HG02870 (cell line): ENCODE measurements at regions not wholly inside any gene's neighbourhood (a gene's known extent, or its start where the extent isn't known, plus 50 kb on each side); places are given as distances from the start of the nearest gene placed in this dataset.
A peak's percentile ranks its signal among the peaks of the same experiment; 100 is the strongest.
"Not testable (repeated sequence)": the region's sequence is repeated elsewhere in the genome, so short reads cannot be mapped to it uniquely, and the experiment has no call there.

Source experiments
- ATAC-seq: cut with Tn5 transposase; IDR thresholded peaks from one replicate; pipeline ENCODE4 v1.9.1; 2021; ENCODE audit warnings: mild to moderate bottlenecking, moderate library complexity; ENCODE audit not compliant: unreplicated experiment

GRCh38 chr2:2906091-2906490 is 471.5 kb downstream of the EIPR1 start:
- ATAC-seq: no peak

- ATAC-seq: no peak
These were observed 472.8 kb downstream of the EIPR1 start for GRCh38 chr2:2904721-2905350.

- no peak for ATAC-seq
These were observed 474.9 kb downstream of the EIPR1 start for GRCh38 chr2:2902547-2903281.

DNA sequence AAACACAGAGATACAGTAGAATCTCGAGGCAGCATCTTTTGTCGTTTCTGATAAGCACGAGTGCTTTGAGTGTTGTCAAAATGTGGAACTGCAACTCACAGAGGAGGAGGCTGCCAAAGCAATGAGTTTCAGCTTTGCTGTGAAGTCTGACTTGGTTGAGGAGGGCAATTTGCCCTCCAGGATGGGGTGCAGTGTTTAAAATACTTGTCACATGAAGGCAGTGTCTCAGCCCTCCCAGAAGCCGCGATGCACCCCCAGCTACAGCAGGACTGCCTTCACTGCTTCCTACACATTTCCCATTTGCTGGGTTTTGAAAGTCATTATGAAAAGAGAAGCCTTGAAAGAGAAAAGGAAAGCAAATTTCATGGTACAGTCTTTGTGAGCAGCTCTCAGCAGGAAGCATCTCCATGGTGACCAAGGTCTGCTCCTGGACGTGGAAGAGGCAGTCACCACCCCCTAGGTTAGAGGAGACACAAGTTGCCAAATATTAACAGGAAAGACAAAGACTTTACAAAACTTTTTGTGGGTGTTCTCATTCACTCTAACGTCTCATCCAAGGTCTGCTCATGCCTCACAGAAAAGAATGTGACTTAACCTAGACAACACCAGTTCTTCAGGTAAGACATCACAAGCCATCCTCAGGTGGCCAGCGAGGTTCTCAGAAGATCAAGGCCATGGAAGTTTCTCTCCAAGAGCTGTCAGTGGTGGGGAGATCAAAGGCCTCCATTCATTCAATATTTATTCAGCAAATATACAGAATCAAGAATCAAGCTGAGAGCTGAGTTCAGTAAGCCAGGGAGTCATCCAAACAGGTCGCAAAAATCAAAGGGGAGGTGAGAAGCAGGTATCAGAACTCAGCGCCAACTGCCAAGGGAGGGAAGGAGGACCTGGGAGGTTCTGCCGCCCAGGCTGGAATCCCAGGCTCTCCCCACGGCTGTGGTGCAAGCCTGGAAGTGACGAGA is 476.0 kb downstream of the EIPR1 start:
- peak; percentile 83 for ATAC-seq

DNA sequence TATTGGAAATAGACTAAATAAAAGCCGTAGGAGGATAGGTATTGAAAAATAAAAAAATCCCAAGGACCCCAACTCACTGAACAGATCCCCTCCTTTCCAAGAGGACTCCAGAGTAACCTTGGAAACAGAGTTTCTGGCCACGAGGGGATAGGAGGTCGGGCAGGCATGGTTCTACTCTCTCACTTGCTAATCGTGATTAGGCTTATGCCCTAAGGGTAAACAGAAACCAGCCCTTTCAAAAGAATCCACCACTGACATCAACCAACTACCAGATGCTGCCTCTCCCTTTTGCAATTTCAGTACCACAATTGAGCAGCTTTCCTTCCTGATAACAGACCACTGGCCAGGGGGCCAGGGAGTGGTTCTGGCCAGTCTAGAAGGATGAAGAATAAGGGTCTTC is 477.8 kb downstream of the EIPR1 start:
- no peak for ATAC-seq

DNA sequence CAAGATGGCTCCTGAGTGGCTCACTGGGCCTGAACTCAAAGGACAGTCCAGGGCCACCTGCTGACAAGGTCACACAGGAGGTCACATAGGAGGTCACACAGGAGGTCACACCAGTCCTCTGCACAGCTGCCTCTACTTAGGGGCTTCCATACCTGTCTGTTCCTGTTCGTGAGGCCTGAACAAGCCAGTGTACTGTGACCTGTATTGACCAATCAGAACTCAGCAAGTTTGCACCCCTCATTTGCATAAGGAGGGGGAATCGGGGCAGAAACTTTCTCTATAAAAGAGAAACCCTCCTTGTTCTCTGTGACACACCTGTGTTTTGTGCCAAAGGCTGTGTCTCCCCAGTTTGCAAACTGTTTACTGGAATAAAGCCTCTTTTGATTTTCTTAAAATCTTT is 478.9 kb downstream of the EIPR1 start:
- ATAC-seq: no peak

DNA sequence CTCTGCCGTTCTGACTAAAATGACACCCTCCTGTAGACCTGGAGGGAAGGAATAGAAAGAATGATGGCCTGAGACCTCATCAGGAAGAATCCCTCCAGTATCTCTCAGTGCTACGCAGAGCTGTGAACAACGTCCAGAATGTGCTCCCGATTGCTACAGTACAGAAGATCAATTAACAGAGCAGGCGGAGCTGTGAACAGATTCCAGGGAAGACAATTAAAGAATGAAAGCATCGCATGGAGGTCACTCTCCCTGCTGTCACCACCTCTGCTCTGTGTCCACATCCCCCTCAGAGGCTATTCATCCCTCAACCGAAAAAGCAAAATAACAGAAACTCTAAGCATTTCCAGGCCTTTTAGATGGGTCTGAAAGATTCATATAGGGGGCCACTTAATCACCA is 481.0 kb downstream of the EIPR1 start:
- no peak for ATAC-seq

GRCh38 chr2:2896011-2896410 is 481.6 kb downstream of the EIPR1 start:
- no peak for ATAC-seq

GRCh38 chr2:2894011-2894410 is 483.6 kb downstream of the EIPR1 start:
- ATAC-seq: not testable (repeated sequence)

DNA sequence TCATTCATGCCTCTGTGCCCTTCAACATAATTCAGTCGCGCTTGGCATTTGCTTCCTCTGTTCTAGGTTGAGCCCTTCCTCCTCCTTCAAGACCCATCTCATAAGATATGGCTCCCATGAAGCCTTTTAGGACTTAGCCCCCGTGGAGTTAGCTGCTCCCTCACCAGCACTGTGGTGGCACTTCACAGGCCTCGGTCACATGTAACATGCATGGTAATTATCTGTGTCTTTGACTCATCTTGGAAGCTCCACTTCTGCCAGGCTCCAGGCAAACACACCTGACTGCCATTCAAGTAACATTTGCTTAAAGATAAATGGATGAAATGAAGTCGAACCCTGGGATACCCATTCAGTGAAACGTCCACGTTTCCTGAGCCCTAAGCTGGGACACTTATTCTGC is 484.7 kb downstream of the EIPR1 start:
- no peak for ATAC-seq

DNA sequence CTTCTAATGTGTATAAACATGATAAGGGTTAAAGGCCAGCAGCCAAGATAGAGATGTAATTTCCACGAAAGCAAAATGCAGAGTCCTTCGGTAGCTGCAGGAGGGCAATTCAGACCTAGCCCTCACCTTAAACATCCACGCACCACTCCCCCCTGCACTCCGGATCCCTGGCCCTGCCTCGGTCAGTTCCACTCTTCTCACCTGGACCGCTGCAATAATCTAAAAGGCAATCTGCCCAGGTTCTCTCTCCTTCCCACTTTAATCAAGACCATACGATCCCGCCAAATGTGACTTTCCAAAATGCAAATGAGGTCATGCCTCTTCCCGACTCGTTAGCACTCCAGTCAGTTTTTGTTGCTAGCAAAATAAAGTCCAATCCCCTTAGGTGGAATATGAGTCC is 485.2 kb downstream of the EIPR1 start:
- no peak for ATAC-seq

GRCh38 chr2:2890901-2891300 is 486.7 kb downstream of the EIPR1 start:
- no peak for ATAC-seq

GRCh38 chr2:2890246-2890645 is 487.4 kb downstream of the EIPR1 start:
- no peak for ATAC-seq

- ATAC-seq: no peak
These were observed 488.0 kb downstream of the EIPR1 start for GRCh38 chr2:2889646-2890045.

GRCh38 chr2:2889141-2889540 is 488.5 kb downstream of the EIPR1 start:
- ATAC-seq: no peak

- no peak for ATAC-seq
These were observed 489.7 kb downstream of the EIPR1 start for GRCh38 chr2:2887772-2888387.

DNA sequence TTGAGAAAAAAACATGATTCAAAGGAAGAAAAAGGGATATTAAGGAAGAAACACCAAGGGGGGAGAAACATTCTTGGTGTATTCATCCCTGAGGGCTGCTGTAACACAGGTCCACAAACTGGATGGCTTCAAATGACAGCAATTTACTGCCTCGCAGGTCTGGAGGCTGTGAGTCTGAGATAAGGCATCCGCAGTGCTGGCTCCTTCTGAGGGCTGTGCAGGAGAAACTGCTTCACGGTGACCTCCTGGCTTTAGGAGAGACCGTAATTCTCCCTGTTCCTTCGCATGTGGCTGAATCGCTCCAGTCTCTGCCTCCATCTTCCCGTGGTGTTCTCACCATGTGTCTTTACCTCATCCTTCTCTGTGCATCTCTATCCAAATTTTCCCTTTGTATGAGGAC is 490.7 kb downstream of the EIPR1 start:
- no peak for ATAC-seq

- ATAC-seq: no peak
These were observed 496.1 kb downstream of the EIPR1 start for GRCh38 chr2:2881499-2881898.

- no peak for ATAC-seq
These were observed 496.7 kb downstream of the EIPR1 start for GRCh38 chr2:2880938-2881337.

DNA sequence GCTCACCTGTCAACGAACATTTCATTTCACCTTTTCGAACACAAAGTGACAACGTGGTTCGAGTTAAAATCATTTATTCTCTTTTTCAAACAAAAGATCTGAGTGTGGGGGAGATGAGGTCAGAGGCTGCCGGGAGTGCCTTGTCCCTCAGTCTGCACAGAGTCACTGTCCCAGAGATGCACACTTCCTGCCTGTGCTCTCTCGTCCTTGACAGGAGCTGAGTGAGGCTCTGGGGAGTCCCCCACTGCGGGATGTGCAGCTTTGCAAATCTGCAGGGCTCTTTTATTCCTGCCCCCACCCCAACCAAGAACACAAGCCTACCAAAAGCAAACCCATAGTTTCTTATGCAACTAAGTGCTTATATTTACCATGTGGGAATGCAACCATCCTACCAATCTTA is 497.8 kb downstream of the EIPR1 start:
- ATAC-seq: peak; percentile 100

GRCh38 chr2:2879071-2879470 is 498.5 kb downstream of the EIPR1 start:
- ATAC-seq: no peak
